ENCODE measurements at regions not wholly inside any gene's neighbourhood (a gene's known extent, or its start where the extent isn't known, plus 50 kb on each side); places are given as distances from the start of the nearest gene placed in this dataset.
A peak's percentile ranks its signal among the peaks of the same experiment; 100 is the strongest.

- peak; percentile 84 for TF ChIP-seq CREM (IDR thresholded peaks at IDR 0.05)
- no peak for TF ChIP-seq CREM (CRISPR knock-in tag; IDR thresholded peaks at IDR 0.05)
- TF ChIP-seq TOE1 (CRISPR knock-in tag; IDR thresholded peaks at IDR 0.05): peak; percentile 96; the same call in 1 of the 2 replicates
- no peak for TF ChIP-seq PAX8 (CRISPR knock-in tag; IDR thresholded peaks at IDR 0.05; ENCODE audit: borderline replicate concordance)
- TF ChIP-seq CREBL2 (CRISPR knock-in tag; IDR thresholded peaks at IDR 0.05; ENCODE audit: borderline replicate concordance): no peak
- TF ChIP-seq ERF (CRISPR knock-in tag; IDR thresholded peaks at IDR 0.05): peak; percentile 89
- TF ChIP-seq, protein P1, sequence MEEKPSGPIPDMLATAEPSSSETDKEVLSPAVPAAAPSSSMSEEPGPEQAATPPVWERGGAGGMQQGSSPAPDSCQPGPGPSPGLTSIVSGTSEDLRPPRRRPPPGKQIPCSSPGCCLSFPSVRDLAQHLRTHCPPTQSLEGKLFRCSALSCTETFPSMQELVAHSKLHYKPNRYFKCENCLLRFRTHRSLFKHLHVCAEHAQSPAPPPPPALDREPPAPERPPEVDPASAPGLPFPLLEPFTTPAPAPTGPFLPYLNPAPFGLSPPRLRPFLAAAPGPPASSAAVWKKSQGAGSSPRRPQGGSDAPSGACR (CRISPR knock-in tag; IDR thresholded peaks at IDR 0.05): peak; percentile 30; the same call in 1 of the 2 replicates
- no peak for TF ChIP-seq FOXP1 (IDR thresholded peaks at IDR 0.05)
- peak; percentile 93 for TF ChIP-seq FOXP1 (CRISPR knock-in tag; IDR thresholded peaks at IDR 0.05)
- peak; percentile 92 for TF ChIP-seq NCOR1 (IDR thresholded peaks at IDR 0.05; ENCODE audit: borderline replicate concordance, low read length)
- TF ChIP-seq ZNF749 (CRISPR knock-in tag; IDR thresholded peaks at IDR 0.05; ENCODE audit: borderline replicate concordance): no peak; the same call in 1 of the 2 replicates
- no peak for TF ChIP-seq ZBTB1 (CRISPR knock-in tag; IDR thresholded peaks at IDR 0.05; ENCODE audit: borderline replicate concordance)
- TF ChIP-seq MEIS2 (CRISPR knock-in tag; IDR thresholded peaks at IDR 0.05): peak; percentile 58; the same call in 1 of the 2 replicates
- peak; percentile 95 for TF ChIP-seq PPARG (CRISPR knock-in tag; conservative IDR thresholded peaks at IDR 0.05)
- peak; percentile 53 for TF ChIP-seq ASH2L (IDR thresholded peaks at IDR 0.05; ENCODE audit: insufficient read length, low read depth, low read length)
- TF ChIP-seq HOXA3 (CRISPR knock-in tag; IDR thresholded peaks at IDR 0.05): peak; percentile 82
- TF ChIP-seq KDM1A (CRISPR knock-in tag; IDR thresholded peaks at IDR 0.05): peak; percentile 84
- TF ChIP-seq, protein P2, sequence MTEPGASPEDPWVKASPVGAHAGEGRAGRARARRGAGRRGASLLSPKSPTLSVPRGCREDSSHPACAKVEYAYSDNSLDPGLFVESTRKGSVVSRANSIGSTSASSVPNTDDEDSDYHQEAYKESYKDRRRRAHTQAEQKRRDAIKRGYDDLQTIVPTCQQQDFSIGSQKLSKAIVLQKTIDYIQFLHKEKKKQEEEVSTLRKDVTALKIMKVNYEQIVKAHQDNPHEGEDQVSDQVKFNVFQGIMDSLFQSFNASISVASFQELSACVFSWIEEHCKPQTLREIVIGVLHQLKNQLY (CRISPR knock-in tag; IDR thresholded peaks at IDR 0.05): peak; percentile 70
- TF ChIP-seq REPIN1 (CRISPR knock-in tag; IDR thresholded peaks at IDR 0.05; ENCODE audit: borderline replicate concordance, low read depth): peak; percentile 93; the same call in 1 of the 2 replicates
- peak; percentile 77; the same call in 1 of the 2 replicates for TF ChIP-seq HIC2 (CRISPR knock-in tag; IDR thresholded peaks at IDR 0.05; ENCODE audit: low read depth)
- TF ChIP-seq, protein P3, sequence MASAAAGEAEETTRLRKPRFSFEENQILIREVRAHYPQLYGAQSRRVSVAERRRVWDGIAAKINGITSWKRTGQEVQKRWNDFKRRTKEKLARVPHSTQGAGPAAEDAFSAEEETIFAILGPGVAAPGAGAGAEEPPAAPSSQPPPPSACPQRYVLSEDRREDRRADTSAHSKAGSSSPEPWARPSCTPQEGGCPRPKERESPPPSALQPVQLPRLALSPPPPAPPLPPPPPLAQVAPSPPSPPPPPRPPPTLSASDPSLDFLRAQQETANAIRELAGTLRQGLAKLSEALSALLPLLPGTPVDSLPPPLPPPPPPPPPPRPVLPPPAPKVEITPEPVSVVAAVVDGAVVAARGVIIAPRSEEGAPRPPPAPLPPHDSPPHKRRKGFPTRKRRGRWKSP (CRISPR knock-in tag; IDR thresholded peaks at IDR 0.05): peak; percentile 65; the same call in 1 of the 2 replicates
- peak; percentile 77; the same call in 1 of the 2 replicates for TF ChIP-seq ZNF580 (CRISPR knock-in tag; IDR thresholded peaks at IDR 0.05; ENCODE audit: borderline replicate concordance, low read depth)
- TF ChIP-seq KDM3A (CRISPR knock-in tag; IDR thresholded peaks at IDR 0.05; ENCODE audit: low read depth): peak; percentile 73; the same call in 1 of the 2 replicates
- TF ChIP-seq ZNF780A (CRISPR knock-in tag; IDR thresholded peaks at IDR 0.05): no peak
- TF ChIP-seq BORCS8-MEF2B (CRISPR knock-in tag; IDR thresholded peaks at IDR 0.05): no peak
- TF ChIP-seq ZNF205 (CRISPR knock-in tag; IDR thresholded peaks at IDR 0.05): peak; percentile 76; the same call in 1 of the 2 replicates
- peak; percentile 91 for TF ChIP-seq CEBPB (IDR thresholded peaks at IDR 0.05; ENCODE audit: borderline replicate concordance, low read depth, low read length)
- TF ChIP-seq, protein P4, sequence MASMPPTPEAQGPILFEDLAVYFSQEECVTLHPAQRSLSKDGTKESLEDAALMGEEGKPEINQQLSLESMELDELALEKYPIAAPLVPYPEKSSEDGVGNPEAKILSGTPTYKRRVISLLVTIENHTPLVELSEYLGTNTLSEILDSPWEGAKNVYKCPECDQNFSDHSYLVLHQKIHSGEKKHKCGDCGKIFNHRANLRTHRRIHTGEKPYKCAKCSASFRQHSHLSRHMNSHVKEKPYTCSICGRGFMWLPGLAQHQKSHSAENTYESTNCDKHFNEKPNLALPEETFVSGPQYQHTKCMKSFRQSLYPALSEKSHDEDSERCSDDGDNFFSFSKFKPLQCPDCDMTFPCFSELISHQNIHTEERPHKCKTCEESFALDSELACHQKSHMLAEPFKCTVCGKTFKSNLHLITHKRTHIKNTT (CRISPR knock-in tag; IDR thresholded peaks at IDR 0.05): no peak
These were observed 51.1 kb upstream of the NHSL1 start (continued) for GRCh38 chr6:138550346-138550767.
